ENCODE measurements at regions not wholly inside any gene's neighbourhood (a gene's known extent, or its start where the extent isn't known, plus 50 kb on each side); places are given as distances from the start of the nearest gene placed in this dataset.
"Not testable (repeated sequence)": the region's sequence is repeated elsewhere in the genome, so short reads cannot be mapped to it uniquely, and the experiment has no call there.

DNA sequence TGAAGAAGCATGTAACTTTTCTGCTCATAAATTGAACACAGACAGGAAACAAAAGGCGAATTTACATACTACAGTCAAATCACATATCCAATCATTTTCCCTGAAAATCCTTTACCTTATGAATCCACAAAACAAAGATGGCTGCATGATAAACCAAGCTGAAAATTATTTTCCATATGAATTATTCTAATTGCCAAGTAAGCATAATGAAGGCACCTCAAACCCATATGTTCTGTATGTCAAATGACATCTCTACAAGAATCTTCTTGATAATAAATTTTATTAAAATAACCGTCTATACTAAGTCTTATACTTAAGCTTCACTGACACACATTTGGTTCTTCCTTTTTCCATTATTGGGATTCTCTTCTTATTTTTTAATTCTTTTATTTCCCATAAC lies 1242.6 kb downstream of the CNTNAP5 start:
- ATAC-seq (replicated peaks) (no peak), DNase-seq (no peak)
- Mint-ChIP-seq H3K9me3 (peaks cover 2 to 13% of the 10 kb centered on the region in 2 donors), H3K27ac (no peak overlapping the region), H3K4me1 (ENCODE audit: low read depth in 2 of 2) (no peaks in the 10 kb centered on the region), H3K27me3 (no peaks in the 10 kb centered on the region), H3K4me3 (no peak overlapping the region), H3K36me3 (ENCODE audit: insufficient read depth) (no peaks in the 10 kb centered on the region)

DNA sequence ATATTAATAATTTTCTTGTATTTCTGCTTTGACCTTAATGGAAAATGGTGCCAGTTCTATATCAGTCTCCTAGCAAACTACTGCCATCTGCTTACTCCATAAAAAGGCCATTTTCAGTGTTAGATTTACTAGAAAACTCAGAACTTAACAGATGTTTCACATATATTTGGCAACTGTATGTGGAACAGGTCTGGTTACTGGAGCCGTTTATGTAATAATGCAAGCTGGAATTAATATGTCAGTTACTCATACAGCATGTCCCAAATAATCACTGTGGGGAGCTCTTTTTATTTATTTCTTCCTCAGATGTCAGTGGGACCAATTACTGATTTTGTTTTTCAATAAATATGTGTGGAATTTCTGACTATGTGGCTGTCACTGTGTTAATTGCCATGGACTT lies 1247.6 kb downstream of the CNTNAP5 start:
- no peak overlapping the region for H3K27ac Mint-ChIP-seq
- no peaks in the 10 kb centered on the region for H3K36me3 Mint-ChIP-seq (ENCODE audit: insufficient read depth)
- DNase-seq, result no peak
- ATAC-seq (replicated peaks), result no peak
- H3K4me3 Mint-ChIP-seq, result no peak overlapping the region
- H3K9me3 Mint-ChIP-seq, result peaks cover 7 to 25% of the 10 kb centered on the region in 2 donors
- H3K4me1 Mint-ChIP-seq (ENCODE audit: low read depth in 2 of 2), result no peaks in the 10 kb centered on the region
- H3K27me3 Mint-ChIP-seq, result no peaks in the 10 kb centered on the region

- H3K4me1 Mint-ChIP-seq (ENCODE audit: low read depth in 2 of 2), result no peaks in the 10 kb centered on the region
- no peak for ATAC-seq (replicated peaks)
- peaks cover 10 to 13% of the 10 kb centered on the region in 2 donors for H3K9me3 Mint-ChIP-seq
- H3K27ac Mint-ChIP-seq, result no peak overlapping the region
- no peak overlapping the region for H3K4me3 Mint-ChIP-seq
- DNase-seq, result no peak
- H3K27me3 Mint-ChIP-seq, result no peaks in the 10 kb centered on the region
- no peaks in the 10 kb centered on the region for H3K36me3 Mint-ChIP-seq (ENCODE audit: insufficient read depth)
Observed at GRCh38 chr2:125274718-125275117, 1249.6 kb downstream of the CNTNAP5 start.

- ATAC-seq (replicated peaks) (no peak), DNase-seq (no peak)
- no peaks in the 10 kb centered on the region for H3K36me3 Mint-ChIP-seq (ENCODE audit: insufficient read depth)
- no peaks in the 10 kb centered on the region for H3K27me3 Mint-ChIP-seq
- peaks cover 0 to 10% of the 10 kb centered on the region in 2 donors for H3K9me3 Mint-ChIP-seq
- no peak overlapping the region for H3K27ac Mint-ChIP-seq
- H3K4me1 Mint-ChIP-seq (ENCODE audit: low read depth in 2 of 2), result no peaks in the 10 kb centered on the region
- no peak overlapping the region for H3K4me3 Mint-ChIP-seq
Observed at GRCh38 chr2:125280265-125280664, 1255.2 kb downstream of the CNTNAP5 start.

GRCh38 chr2:125281242-125281641 lies 1256.2 kb downstream of the CNTNAP5 start:
- ATAC-seq (replicated peaks), result no peak
- Mint-ChIP-seq H3K36me3 (ENCODE audit: insufficient read depth) (no peaks in the 10 kb centered on the region), H3K4me1 (ENCODE audit: low read depth in 2 of 2) (no peaks in the 10 kb centered on the region), H3K27me3 (no peaks in the 10 kb centered on the region), H3K9me3 (peaks cover 0 to 12% of the 10 kb centered on the region in 2 donors), H3K27ac (no peak overlapping the region), H3K4me3 (no peak overlapping the region)
- DNase-seq, result no peak

DNA sequence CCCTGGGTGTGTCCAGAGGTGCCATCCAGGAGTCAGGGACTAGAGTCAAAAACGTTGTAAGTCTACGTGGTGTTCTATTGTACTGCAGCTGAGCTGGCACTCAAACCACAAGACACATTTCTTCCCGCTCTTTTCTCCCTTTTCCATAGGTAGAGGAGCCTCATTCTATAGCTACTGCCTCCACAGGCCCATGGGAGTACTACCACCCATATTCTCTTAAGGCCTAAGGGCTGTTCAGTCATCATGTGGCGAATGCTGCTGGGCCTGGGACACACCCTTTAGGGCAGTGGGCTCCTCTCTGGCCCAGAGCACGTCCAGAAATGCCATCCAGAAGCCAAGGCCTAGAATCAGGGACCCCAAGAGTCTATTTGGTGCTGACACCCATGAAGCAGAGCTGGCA lies 1271.7 kb downstream of the CNTNAP5 start:
- Mint-ChIP-seq H3K27me3 (no peaks in the 10 kb centered on the region), H3K4me1 (ENCODE audit: low read depth in 2 of 2) (no peaks in the 10 kb centered on the region), H3K36me3 (ENCODE audit: insufficient read depth) (no peaks in the 10 kb centered on the region), H3K9me3 (peaks cover 0 to 7% of the 10 kb centered on the region in 2 donors), H3K27ac (no peak overlapping the region), H3K4me3 (no peak overlapping the region)
- ATAC-seq (replicated peaks) (no peak), DNase-seq (no peak)

DNA sequence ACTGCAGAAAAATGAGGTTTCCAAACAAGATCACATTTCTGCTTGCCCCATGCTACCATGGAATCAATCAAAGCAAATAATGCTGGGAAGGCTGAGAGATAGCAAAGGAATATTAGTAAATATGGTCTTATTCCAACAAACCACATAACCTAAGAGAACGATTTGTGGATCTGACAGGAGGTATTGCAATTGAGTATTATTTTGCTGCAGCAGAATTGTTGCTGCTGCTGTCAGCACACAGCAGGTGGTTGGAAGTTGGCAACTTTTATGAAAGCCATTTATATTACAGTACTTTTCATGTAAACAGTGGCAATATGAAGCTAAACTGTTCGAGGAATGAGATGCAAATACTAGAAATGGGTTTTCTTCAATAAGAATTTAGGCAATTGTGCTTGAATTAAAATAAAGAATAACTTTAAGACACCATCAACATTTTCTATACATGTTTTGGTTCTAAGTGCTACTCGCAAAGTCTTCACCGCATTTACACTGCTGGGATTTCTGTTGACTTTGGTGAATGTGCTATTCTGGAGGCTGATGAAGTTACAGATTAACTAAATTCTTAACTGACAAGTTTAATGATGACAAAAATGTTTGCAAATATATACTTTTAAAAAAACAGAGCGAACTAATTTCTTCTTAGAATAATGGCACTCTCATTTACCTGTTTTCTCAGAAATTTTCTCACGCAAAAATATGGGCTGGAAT lies 1285.7 kb downstream of the CNTNAP5 start:
- DNase-seq (no peak), ATAC-seq (replicated peaks) (no peak)
- no peak overlapping the region for H3K4me3 Mint-ChIP-seq
- H3K36me3 Mint-ChIP-seq (ENCODE audit: insufficient read depth), result no peaks in the 10 kb centered on the region
- H3K27me3 Mint-ChIP-seq, result no peaks in the 10 kb centered on the region
- H3K27ac Mint-ChIP-seq, result no peak overlapping the region
- no peaks in the 10 kb centered on the region for H3K4me1 Mint-ChIP-seq (ENCODE audit: low read depth in 2 of 2)
- peaks cover 5 to 14% of the 10 kb centered on the region in 2 donors for H3K9me3 Mint-ChIP-seq

- Mint-ChIP-seq H3K4me1 (ENCODE audit: low read depth in 2 of 2) (no peaks in the 10 kb centered on the region), H3K9me3 (peaks cover 4 to 14% of the 10 kb centered on the region in 2 donors), H3K36me3 (ENCODE audit: insufficient read depth) (no peaks in the 10 kb centered on the region), H3K27me3 (no peaks in the 10 kb centered on the region), H3K4me3 (no peak overlapping the region), H3K27ac (no peak overlapping the region)
- DNase-seq (no peak), ATAC-seq (replicated peaks) (no peak)
Observed at GRCh38 chr2:125312342-125312741, 1287.3 kb downstream of the CNTNAP5 start.

GRCh38 chr2:125313806-125314205 lies 1288.7 kb downstream of the CNTNAP5 start:
- Mint-ChIP-seq H3K4me3 (no peak overlapping the region), H3K36me3 (ENCODE audit: insufficient read depth) (no peaks in the 10 kb centered on the region), H3K27ac (no peak overlapping the region), H3K4me1 (ENCODE audit: low read depth in 2 of 2) (no peaks in the 10 kb centered on the region), H3K9me3 (peaks cover 2 to 7% of the 10 kb centered on the region in 2 donors), H3K27me3 (no peaks in the 10 kb centered on the region)
- ATAC-seq (replicated peaks) (no peak), DNase-seq (no peak)

GRCh38 chr2:125318740-125319139 lies 1293.7 kb downstream of the CNTNAP5 start:
- H3K9me3 Mint-ChIP-seq, result peaks cover 2 to 7% of the 10 kb centered on the region in 2 donors
- H3K4me1 Mint-ChIP-seq (ENCODE audit: low read depth in 2 of 2), result no peaks in the 10 kb centered on the region
- no peak overlapping the region for H3K27ac Mint-ChIP-seq
- no peaks in the 10 kb centered on the region for H3K27me3 Mint-ChIP-seq
- no peak for ATAC-seq (replicated peaks)
- DNase-seq, result no peak
- no peaks in the 10 kb centered on the region for H3K36me3 Mint-ChIP-seq (ENCODE audit: insufficient read depth)
- no peak overlapping the region for H3K4me3 Mint-ChIP-seq

GRCh38 chr2:125324273-125324672 lies 1299.2 kb downstream of the CNTNAP5 start:
- H3K4me1 Mint-ChIP-seq (ENCODE audit: low read depth in 2 of 2), result no peaks in the 10 kb centered on the region
- DNase-seq, result no peak
- H3K27me3 Mint-ChIP-seq, result no peaks in the 10 kb centered on the region
- no peaks in the 10 kb centered on the region for H3K36me3 Mint-ChIP-seq (ENCODE audit: insufficient read depth)
- H3K4me3 Mint-ChIP-seq, result no peak overlapping the region
- H3K9me3 Mint-ChIP-seq, result peaks cover 6 to 13% of the 10 kb centered on the region in 2 donors
- ATAC-seq (replicated peaks), result no peak
- no peak overlapping the region for H3K27ac Mint-ChIP-seq

DNA sequence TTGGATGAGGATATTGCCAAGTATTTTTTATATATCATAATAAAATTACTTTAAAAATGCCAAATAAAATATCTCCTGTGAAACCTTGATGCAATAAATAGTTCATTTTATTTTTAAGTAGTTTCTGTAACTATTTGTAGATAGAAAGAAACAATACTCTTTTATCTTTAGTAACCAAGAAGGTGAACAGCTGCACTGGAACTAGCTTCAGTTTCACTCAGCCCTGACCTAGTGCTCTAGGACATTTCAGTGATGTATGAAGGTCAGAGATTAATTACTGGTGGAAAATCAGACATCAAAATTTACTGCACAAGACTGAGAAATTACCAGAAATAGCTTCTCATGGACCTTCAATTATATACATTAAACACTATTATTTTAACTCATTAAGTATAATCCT lies 1305.0 kb downstream of the CNTNAP5 start:
- H3K4me3 Mint-ChIP-seq, result no peak overlapping the region
- ATAC-seq (replicated peaks), result no peak
- H3K27ac Mint-ChIP-seq, result no peak overlapping the region
- H3K36me3 Mint-ChIP-seq (ENCODE audit: insufficient read depth), result peaks cover 4% of the 10 kb centered on the region
- H3K27me3 Mint-ChIP-seq, result no peaks in the 10 kb centered on the region
- no peak for DNase-seq
- peaks cover 0 to 6% of the 10 kb centered on the region in 2 donors for H3K9me3 Mint-ChIP-seq
- H3K4me1 Mint-ChIP-seq (ENCODE audit: low read depth in 2 of 2), result no peaks in the 10 kb centered on the region

DNA sequence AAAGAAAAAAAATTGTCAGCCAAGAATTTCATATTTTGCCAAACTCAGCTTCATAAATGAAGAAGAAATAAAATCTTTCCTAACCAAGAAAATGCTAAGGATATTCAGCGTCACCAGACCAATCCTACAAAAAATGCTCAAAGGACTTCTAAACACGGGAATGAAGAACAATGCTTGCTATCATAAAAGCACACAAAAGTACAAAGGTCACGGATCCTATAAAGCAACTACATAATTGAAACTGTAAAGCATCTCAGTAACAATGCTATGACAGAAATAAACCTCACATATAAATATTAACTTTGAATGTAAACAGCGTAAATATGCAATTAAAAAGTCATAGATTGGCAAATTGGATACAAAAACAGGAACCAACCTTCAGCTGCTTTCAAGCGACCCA lies 1314.6 kb upstream of the GYPC start:
- Mint-ChIP-seq H3K4me3 (no peak overlapping the region), H3K36me3 (ENCODE audit: insufficient read depth) (no peaks in the 10 kb centered on the region), H3K9me3 (peaks cover 3 to 21% of the 10 kb centered on the region in 2 donors), H3K27ac (no peak overlapping the region), H3K27me3 (no peaks in the 10 kb centered on the region), H3K4me1 (ENCODE audit: low read depth in 2 of 2) (no peaks in the 10 kb centered on the region)
- ATAC-seq (replicated peaks), result no peak
- no peak for DNase-seq

- H3K9me3 Mint-ChIP-seq; H3K27me3 Mint-ChIP-seq; H3K4me3 Mint-ChIP-seq; H3K27ac Mint-ChIP-seq; H3K36me3 Mint-ChIP-seq (ENCODE audit: insufficient read depth); H3K4me1 Mint-ChIP-seq (ENCODE audit: low read depth in 2 of 2); DNase-seq; ATAC-seq (replicated peaks): not testable (repeated sequence)
Observed at GRCh38 chr2:125353542-125353941, 1302.4 kb upstream of the GYPC start.

All from effector memory CD8-positive, alpha-beta T cell (primary cell).